ENCODE measurements at regions not wholly inside any gene's neighbourhood (a gene's known extent, or its start where the extent isn't known, plus 50 kb on each side); places are given as distances from the start of the nearest gene placed in this dataset.

DNA sequence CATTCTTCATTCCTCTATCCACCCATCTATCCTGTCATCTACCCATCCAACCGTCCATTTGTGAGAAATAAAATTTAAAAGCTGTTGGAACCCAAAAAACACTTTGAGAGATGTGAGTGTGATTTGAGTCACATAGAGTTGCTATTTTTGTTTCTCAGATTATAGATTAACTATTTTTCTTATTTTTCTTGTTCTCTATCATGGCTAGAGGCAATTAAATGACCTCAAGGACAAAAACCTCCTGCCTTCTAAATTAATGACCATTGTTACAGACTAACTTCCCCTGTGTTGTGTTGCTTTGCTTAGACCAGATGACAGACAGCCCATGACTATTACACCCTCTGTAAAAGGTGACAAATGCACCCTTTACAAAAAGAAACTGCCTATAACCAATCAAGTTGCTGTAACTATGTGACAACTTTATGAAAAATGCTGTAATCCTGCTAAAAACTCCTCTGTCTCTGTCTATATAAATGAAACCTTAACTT is 207.9 kb upstream of the CXCR4 start:
- TF ChIP-seq, protein P1, sequence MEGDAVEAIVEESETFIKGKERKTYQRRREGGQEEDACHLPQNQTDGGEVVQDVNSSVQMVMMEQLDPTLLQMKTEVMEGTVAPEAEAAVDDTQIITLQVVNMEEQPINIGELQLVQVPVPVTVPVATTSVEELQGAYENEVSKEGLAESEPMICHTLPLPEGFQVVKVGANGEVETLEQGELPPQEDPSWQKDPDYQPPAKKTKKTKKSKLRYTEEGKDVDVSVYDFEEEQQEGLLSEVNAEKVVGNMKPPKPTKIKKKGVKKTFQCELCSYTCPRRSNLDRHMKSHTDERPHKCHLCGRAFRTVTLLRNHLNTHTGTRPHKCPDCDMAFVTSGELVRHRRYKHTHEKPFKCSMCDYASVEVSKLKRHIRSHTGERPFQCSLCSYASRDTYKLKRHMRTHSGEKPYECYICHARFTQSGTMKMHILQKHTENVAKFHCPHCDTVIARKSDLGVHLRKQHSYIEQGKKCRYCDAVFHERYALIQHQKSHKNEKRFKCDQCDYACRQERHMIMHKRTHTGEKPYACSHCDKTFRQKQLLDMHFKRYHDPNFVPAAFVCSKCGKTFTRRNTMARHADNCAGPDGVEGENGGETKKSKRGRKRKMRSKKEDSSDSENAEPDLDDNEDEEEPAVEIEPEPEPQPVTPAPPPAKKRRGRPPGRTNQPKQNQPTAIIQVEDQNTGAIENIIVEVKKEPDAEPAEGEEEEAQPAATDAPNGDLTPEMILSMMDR (IDR thresholded peaks at IDR 0.05; ENCODE audit: control insufficient read depth, insufficient read depth, low read depth, low read length, missing control alignments): no peak
- no peak for DNase-seq (ENCODE audit: low read depth)
- no peak overlapping the region for H3K4me3 ChIP-seq (ENCODE audit: control insufficient read depth, low read depth, low read length)

DNA sequence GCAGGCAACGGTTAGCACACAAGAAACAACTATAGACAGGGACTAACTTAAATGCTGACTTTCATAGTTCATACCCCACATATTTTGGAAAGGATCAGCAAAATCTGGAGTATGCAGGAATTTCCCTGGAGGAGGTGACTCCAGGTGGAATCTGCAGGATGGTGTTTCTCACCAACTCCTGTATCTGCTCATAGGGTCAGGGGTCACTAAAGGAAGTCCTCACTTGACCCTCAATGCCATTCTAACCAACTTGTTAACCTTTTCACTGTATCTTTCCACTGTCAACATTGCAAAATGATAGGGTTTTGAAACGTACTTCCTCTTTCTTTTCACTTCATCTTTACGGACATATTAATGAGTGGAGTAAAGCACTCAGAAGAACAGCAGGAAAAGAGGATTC is 207.0 kb upstream of the CXCR4 start:
- DNase-seq (ENCODE audit: low read depth): no peak
- TF ChIP-seq, protein P1 (IDR thresholded peaks at IDR 0.05; ENCODE audit: control insufficient read depth, insufficient read depth, low read depth, low read length, missing control alignments): no peak
- no peak overlapping the region for H3K4me3 ChIP-seq (ENCODE audit: control insufficient read depth, low read depth, low read length)

DNA sequence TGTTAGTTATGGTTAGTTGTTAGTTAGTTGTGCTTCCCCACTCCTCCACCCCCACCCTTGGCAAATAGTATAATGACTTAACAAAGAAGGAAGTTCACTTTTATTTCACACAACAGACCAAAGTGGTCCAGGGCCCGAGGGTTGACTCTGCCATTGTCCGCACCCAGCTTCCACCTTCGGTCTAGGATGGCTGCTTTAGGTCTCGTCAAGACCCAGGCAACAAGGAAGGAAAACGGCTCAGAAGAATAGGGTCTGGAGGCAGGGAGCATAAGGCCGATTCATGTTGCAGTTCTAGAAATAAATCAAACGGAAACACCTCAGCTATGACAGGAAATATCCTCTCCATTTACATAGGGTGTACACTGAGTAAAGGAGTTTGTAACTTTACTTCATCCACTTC is 206.0 kb upstream of the CXCR4 start:
- H3K4me3 ChIP-seq (ENCODE audit: control insufficient read depth, low read depth, low read length): no peak overlapping the region
- DNase-seq (ENCODE audit: low read depth): no peak
- TF ChIP-seq, protein P1 (IDR thresholded peaks at IDR 0.05; ENCODE audit: control insufficient read depth, insufficient read depth, low read depth, low read length, missing control alignments): no peak

DNA sequence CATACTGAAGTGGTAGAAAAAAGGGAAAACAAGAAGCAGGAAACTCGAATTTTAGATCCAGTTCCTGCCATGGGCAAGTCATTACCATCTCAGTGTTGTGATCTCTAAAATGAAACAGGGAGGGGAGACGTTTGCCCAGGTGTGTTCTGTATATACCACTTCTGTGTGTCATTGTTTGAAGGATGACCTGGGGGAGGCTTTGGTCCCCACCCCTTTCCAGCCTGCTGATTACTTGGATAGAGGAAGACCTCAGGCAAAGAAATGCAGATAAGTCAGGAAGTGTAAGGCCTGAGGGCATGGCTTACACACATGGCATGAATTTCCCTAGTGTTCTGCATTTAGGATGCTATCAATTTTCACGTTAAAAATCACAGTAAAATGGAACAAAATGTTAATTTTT is 205.2 kb upstream of the CXCR4 start:
- no peak overlapping the region for H3K4me3 ChIP-seq (ENCODE audit: control insufficient read depth, low read depth, low read length)
- no peak for DNase-seq (ENCODE audit: low read depth)
- TF ChIP-seq, protein P1 (IDR thresholded peaks at IDR 0.05; ENCODE audit: control insufficient read depth, insufficient read depth, low read depth, low read length, missing control alignments): no peak

DNA sequence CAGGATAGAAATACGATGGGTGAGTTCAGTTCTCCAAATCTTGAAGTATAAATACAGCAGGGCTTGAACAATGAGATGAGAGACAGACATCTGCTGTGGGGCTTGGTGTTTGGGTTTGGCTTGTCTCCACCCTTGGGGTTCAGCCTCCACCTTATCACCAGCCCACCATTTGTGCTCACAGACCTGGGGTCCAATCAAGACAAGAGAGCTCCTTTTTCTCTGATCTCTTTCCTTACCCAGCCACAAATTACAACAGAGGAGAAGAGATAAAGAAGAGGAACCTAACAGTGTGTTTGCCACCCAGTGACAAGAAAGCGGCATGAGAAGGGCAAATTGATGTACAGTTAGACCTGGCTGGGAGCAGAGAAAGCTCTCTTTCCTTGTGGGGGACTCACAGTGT is 204.5 kb upstream of the CXCR4 start:
- H3K4me3 ChIP-seq (ENCODE audit: control insufficient read depth, low read depth, low read length): no peak overlapping the region
- TF ChIP-seq, protein P1 (IDR thresholded peaks at IDR 0.05; ENCODE audit: control insufficient read depth, insufficient read depth, low read depth, low read length, missing control alignments): no peak
- DNase-seq (ENCODE audit: low read depth): no peak

DNA sequence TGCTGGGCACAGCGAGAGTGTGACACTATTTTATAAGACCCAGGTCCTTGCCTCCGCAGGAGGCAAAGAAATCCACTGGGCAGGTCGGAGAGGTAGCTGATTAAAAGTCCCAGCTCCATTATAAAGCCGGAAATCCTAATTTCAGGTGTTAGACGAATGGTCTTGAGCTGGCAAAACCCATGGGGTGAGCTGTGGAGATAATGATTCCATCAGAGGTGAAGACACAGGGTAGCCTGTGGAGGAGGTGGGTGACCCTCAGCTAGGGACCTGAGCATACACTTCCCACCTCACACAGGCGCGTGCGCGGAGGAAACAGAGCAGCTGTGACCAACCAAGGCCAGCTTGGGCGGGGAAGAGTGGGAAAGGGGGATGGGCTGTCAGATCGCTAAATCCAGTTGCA is 201.7 kb upstream of the CXCR4 start:
- TF ChIP-seq, protein P1 (IDR thresholded peaks at IDR 0.05; ENCODE audit: control insufficient read depth, insufficient read depth, low read depth, low read length, missing control alignments): no peak
- no peak for DNase-seq (ENCODE audit: low read depth)
- H3K4me3 ChIP-seq (ENCODE audit: control insufficient read depth, low read depth, low read length): no peak overlapping the region

DNA sequence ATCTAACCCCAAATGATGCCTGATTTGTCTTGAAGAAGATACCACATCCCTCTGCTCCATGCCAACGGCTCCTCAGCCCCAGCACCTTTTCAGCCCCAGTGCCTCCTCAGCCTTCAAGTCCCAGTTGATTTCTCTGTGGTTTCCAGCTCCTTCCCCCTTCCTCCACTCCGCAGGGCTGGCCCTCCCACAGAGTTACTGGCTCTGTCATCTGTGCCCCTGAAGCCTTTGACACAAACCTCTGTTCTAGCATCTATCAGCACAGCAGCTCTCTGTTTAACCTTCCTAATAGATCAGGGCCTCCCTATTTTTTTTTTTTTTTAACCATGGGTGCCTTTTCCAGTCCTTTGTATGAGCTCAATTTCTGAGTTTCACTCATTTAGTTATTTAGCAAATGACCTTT is 201.3 kb upstream of the CXCR4 start:
- TF ChIP-seq, protein P1 (IDR thresholded peaks at IDR 0.05; ENCODE audit: control insufficient read depth, insufficient read depth, low read depth, low read length, missing control alignments): no peak
- no peak for DNase-seq (ENCODE audit: low read depth)
- no peak overlapping the region for H3K4me3 ChIP-seq (ENCODE audit: control insufficient read depth, low read depth, low read length)
